ENCODE measurements at regions not wholly inside any gene's neighbourhood (a gene's known extent, or its start where the extent isn't known, plus 50 kb on each side); places are given as distances from the start of the nearest gene placed in this dataset.

- CTCF ChIA-PET, result no interaction called here
- peaks cover 48% of the 10 kb centered on the region for H3K4me1 Mint-ChIP-seq
- H3K27ac Mint-ChIP-seq, result no peak overlapping the region
- H3K36me3 Mint-ChIP-seq, result peaks cover 6% of the 10 kb centered on the region; the same call in 1 of the 2 replicates
- peaks cover 9% of the 10 kb centered on the region for H3K9me3 Mint-ChIP-seq
- no peak for ATAC-seq
- H3K4me3 Mint-ChIP-seq, result no peak overlapping the region
- H3K27me3 Mint-ChIP-seq (ENCODE audit: low read depth), result peaks cover 5% of the 10 kb centered on the region; the same call in 1 of the 2 replicates
- POLR2A ChIA-PET, result no interaction called here
- TF ChIP-seq GTF2I (CRISPR knock-in tag; conservative IDR thresholded peaks at IDR 0.05) (no peak), TP53 (CRISPR knock-in tag; IDR thresholded peaks at IDR 0.05) (no peak)
- DNase-seq (ENCODE audit: low spot score), result no peak
Measured at GRCh38 chr2:236994361-236994760, 91.3 kb upstream of the COPS8 start.

GRCh38 chr2:236997069-236997715 is 88.5 kb upstream of the COPS8 start:
- TF ChIP-seq AR (CRISPR knock-in tag; IDR thresholded peaks at IDR 0.05) (no peak), NFE2L1 (CRISPR knock-in tag; IDR thresholded peaks at IDR 0.05) (no peak), TEAD1 (CRISPR knock-in tag; IDR thresholded peaks at IDR 0.05) (no peak), CREM (CRISPR knock-in tag; IDR thresholded peaks at IDR 0.05) (no peak), USF1 (CRISPR knock-in tag; IDR thresholded peaks at IDR 0.05) (no peak), EMX1 (CRISPR knock-in tag; IDR thresholded peaks at IDR 0.05) (no peak), GABPB1 (CRISPR knock-in tag; IDR thresholded peaks at IDR 0.05) (no peak), TCF7 (CRISPR knock-in tag; IDR thresholded peaks at IDR 0.05; ENCODE audit: low read depth) (no peak), E2F5 (CRISPR knock-in tag; IDR thresholded peaks at IDR 0.05) (no peak), CREB1 (CRISPR knock-in tag; IDR thresholded peaks at IDR 0.05) (no peak)
- TF ChIP-seq, protein P1, sequence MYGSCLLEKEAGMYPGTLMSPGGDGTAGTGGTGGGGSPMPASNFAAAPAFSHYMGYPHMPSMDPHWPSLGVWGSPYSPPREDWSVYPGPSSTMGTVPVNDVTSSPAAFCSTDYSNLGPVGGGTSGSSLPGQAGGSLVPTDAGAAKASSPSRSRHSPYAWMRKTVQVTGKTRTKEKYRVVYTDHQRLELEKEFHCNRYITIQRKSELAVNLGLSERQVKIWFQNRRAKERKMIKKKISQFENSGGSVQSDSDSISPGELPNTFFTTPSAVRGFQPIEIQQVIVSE (CRISPR knock-in tag; IDR thresholded peaks at IDR 0.05; ENCODE audit: borderline replicate concordance), result no peak
- TF ChIP-seq, protein P2, sequence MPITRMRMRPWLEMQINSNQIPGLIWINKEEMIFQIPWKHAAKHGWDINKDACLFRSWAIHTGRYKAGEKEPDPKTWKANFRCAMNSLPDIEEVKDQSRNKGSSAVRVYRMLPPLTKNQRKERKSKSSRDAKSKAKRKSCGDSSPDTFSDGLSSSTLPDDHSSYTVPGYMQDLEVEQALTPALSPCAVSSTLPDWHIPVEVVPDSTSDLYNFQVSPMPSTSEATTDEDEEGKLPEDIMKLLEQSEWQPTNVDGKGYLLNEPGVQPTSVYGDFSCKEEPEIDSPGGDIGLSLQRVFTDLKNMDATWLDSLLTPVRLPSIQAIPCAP (CRISPR knock-in tag; IDR thresholded peaks at IDR 0.05), result no peak
- TF ChIP-seq, protein P3, sequence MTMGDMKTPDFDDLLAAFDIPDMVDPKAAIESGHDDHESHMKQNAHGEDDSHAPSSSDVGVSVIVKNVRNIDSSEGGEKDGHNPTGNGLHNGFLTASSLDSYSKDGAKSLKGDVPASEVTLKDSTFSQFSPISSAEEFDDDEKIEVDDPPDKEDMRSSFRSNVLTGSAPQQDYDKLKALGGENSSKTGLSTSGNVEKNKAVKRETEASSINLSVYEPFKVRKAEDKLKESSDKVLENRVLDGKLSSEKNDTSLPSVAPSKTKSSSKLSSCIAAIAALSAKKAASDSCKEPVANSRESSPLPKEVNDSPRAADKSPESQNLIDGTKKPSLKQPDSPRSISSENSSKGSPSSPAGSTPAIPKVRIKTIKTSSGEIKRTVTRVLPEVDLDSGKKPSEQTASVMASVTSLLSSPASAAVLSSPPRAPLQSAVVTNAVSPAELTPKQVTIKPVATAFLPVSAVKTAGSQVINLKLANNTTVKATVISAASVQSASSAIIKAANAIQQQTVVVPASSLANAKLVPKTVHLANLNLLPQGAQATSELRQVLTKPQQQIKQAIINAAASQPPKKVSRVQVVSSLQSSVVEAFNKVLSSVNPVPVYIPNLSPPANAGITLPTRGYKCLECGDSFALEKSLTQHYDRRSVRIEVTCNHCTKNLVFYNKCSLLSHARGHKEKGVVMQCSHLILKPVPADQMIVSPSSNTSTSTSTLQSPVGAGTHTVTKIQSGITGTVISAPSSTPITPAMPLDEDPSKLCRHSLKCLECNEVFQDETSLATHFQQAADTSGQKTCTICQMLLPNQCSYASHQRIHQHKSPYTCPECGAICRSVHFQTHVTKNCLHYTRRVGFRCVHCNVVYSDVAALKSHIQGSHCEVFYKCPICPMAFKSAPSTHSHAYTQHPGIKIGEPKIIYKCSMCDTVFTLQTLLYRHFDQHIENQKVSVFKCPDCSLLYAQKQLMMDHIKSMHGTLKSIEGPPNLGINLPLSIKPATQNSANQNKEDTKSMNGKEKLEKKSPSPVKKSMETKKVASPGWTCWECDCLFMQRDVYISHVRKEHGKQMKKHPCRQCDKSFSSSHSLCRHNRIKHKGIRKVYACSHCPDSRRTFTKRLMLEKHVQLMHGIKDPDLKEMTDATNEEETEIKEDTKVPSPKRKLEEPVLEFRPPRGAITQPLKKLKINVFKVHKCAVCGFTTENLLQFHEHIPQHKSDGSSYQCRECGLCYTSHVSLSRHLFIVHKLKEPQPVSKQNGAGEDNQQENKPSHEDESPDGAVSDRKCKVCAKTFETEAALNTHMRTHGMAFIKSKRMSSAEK (CRISPR knock-in tag; IDR thresholded peaks at IDR 0.05; ENCODE audit: borderline replicate concordance), result no peak
- Mint-ChIP-seq H3K36me3 (peaks cover 27% of the 10 kb centered on the region), H3K27me3 (ENCODE audit: low read depth) (peaks cover 5% of the 10 kb centered on the region; the same call in 1 of the 2 replicates), H3K9me3 (peaks cover 31% of the 10 kb centered on the region), H3K4me3 (no peak overlapping the region), H3K27ac (no peak overlapping the region), H3K4me1 (peaks cover 48% of the 10 kb centered on the region)
- DNase-seq (ENCODE audit: low spot score), result no peak
- no peak for ATAC-seq
- ChIA-PET POLR2A (no interaction called here), CTCF (no interaction called here)
